HG03108 (cell line): ENCODE measurements at regions not wholly inside any gene's neighbourhood (a gene's known extent, or its start where the extent isn't known, plus 50 kb on each side); places are given as distances from the start of the nearest gene placed in this dataset.
"Not testable (repeated sequence)": the region's sequence is repeated elsewhere in the genome, so short reads cannot be mapped to it uniquely, and the experiment has no call there.

ENCODE experiments used
- ATAC-seq: cut with Tn5 transposase; IDR thresholded peaks from one replicate; pipeline ENCODE4 v1.9.1; 2021; ENCODE audit warnings: moderate library complexity; ENCODE audit not compliant: unreplicated experiment

- ATAC-seq = no peak
Observed at GRCh38 chr6:81876971-81877370, 124.5 kb upstream of the TENT5A start.

GRCh38 chr6:81875782-81876293 lies 123.4 kb upstream of the TENT5A start:
- ATAC-seq = no peak

DNA sequence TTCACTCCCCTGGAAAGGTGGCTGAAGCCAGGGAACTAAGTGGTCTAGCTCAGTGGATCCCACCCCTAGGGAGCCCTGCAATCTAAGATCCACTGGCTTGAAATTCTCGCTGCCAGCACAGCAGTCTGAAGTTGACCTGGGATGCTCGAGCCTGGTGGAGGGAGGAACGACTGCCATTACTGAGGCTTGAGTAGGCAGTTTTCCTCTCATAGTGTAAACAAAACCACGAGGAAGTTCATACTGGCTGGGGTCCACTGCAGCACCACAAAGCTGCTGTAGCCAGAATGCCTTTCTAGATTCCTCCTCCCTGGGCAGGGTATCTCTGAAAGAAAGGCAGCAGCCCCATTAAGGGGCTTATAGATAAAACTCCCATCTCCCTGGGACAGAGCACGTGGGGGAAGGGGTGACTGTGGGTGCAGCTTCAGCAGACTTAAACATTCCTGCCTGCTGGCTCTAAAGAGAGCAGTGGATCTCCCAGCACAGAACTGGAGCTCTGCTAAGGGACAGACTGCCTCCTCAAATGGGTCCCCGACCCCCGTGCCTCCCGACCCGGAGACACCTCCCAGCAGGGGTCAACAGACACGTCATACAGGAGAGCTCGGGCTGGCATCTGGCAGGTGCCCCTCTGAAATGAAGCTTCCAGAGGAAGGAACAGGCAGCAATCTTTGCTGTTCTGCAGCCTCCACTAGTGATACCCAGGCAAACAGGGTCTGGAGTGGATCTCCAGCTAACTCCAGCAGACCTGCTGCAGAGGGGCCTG lies 117.4 kb upstream of the TENT5A start:
- ATAC-seq = not testable (repeated sequence)

DNA sequence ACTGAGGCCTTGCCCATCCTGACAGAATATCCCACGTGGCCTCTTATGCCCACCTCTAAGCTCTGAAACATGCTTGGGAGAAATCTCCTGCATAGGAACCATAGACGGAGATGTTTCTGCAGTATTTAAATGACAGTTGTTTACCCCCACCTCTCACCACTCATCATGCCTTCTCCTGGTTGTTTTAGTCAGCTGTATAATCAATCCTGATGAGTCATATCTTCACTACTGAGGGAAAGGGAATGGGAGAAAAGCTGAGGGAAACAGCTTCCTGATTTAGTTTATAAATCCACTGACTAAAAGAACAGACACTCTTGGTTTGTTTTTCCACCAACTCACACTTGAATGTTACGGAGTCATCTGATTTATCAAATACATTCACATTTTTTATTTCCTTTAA lies 113.2 kb upstream of the TENT5A start:
- ATAC-seq = no peak

DNA sequence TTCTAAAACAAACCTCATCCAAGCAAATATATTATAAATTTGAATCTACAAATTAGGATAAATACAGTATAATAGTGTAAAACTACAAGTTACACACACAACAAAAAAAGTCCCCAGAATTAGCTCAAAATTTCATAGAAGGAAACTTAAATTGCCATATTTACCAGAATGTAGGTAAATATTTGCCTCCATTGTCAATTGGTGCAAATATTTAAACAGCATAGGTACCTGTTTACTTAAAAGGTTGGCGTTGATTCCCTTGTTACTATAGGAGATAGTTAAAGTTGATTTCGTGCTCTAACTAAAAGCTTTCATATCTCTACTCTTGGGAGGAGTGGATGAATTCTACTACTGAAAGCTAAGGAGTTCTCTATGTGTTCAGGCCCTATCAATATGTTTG lies 111.6 kb upstream of the TENT5A start:
- ATAC-seq = no peak

DNA sequence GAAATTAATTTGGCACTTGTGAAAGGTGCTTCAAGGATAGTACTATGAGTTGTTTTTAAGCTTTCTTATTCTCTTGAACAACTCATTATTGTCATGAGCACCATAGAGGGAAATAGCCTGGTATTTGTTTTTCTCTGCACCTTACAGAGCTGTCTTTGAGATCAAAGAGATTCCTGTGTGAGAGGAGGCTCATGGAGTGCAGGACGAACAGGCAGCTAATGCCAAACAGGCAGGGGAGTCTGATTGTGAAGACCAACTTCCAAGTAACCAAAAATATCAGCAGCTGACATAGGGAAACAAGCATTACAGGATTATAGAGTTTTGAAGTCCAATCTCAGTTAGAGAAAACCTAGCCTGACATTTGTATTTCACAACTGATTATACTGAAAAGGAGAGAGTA lies 110.6 kb upstream of the TENT5A start:
- no peak for ATAC-seq

- no peak for ATAC-seq
Observed at GRCh38 chr6:81861281-81861680, 108.8 kb upstream of the TENT5A start.

- no peak for ATAC-seq
Observed at GRCh38 chr6:81859884-81860283, 107.4 kb upstream of the TENT5A start.

- no peak for ATAC-seq
Observed at GRCh38 chr6:81857812-81858211, 105.3 kb upstream of the TENT5A start.

DNA sequence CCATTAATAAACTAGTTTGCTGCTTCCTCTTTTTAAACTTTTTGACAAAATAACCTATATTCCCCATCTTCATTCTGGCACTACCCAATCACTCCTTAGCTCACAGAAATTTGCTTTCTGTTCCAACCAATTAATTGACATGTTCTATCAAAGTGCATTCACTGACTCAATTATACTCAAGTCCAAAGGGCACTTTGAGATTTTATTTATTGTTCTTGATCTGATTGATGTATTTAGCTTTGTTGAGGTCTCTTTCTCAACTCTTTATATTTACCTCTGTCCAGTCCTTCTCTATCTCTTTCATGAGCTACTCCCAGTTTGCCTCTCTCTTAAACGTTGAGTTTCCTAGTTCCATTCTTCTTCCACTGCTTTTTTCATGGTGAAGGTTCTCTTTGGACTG lies 104.4 kb upstream of the TENT5A start:
- ATAC-seq = no peak

DNA sequence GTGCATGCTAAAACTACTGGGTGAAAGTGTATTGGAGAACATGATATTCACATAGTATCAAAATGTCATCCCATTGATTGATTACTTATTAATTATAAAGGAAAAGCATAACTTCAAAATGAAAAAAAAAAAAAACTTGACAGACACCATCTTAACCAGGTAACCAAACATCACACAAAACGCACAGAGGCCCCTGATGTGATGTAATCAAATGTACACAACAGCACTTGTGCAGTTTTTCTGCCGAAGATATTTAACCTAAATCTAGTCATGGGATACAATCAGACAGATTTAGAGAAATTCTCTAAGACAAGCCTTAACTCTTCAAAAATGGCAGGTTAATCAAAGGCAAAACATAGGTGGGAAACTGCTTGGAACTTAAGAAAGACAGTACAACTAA lies 102.0 kb upstream of the TENT5A start:
- ATAC-seq = no peak

DNA sequence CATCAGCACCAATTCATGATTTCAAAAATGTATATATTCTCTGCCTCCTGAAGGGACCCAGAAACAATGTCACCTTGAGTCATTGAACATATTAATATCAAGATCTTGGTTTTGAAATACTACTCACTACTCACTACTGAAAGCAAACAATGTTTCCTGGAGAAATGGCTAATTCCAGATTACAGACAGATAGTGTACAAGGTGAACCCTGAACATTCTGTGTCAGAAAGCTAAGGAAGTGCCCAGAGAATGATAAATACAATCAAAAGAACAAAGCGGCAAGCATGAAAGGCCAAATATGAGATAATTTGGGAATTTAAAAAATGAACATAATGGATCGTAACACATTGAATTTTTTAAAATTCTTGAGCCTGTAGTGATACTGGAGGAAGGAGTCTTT lies 101.5 kb upstream of the TENT5A start:
- no peak for ATAC-seq

DNA sequence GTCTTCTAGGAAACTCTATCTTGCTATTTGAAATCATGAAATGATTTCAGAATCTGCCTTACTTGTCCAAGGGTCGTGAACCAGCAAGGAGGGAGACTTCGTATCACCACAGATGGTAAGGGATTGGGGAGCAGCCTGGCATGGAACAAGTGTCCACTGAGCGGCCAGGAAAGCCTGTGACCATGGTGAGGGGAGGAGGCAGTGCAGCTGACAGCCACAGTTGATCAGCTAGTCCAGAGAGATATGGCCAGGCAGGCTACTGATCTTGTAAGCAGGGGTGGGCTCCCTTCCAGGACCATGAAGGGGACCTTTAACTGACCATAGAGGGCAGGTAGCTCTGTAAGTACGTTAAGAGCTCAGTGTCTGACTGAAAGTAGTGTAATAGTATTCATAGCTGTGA lies 96.8 kb upstream of the TENT5A start:
- ATAC-seq = no peak

DNA sequence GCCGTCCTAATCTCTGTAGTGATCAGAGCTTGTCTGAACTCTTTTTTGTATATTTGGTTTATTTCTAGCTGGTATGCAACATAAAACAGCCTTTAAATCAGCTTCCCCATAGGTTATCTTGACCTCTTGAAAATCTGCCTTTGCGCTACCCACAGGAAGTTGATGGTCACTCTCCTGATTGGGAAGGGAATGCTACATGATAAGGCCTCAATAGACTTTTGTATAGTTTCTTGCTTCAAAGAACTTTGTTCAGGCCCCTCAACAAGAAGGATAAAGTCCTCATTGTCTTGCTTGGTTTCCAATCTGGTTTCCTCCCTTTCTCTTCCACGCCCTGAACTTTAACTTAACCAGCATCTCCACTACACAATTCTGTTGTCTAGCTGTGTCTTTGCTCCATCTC lies 95.4 kb upstream of the TENT5A start:
- no peak for ATAC-seq

GRCh38 chr6:81844686-81845085 lies 92.2 kb upstream of the TENT5A start:
- no peak for ATAC-seq

DNA sequence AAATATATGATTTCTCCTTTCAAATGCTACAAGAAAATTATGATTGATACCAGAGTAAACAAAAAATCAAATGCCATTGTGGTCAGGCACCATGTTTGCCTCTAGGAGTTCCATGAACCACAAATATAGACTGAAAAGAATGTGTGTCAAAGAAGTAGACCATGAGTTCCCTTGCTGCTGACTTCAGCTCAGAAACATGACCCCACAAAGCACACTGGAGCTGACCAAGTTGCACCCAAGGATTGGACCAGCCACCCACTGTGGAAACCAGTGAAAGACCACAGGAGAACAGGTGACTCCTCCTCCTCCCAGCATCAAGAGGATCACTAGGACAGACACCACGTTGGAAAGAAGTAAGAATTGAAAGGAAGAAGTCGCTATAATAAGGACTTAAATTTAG lies 90.8 kb upstream of the TENT5A start:
- no peak for ATAC-seq

DNA sequence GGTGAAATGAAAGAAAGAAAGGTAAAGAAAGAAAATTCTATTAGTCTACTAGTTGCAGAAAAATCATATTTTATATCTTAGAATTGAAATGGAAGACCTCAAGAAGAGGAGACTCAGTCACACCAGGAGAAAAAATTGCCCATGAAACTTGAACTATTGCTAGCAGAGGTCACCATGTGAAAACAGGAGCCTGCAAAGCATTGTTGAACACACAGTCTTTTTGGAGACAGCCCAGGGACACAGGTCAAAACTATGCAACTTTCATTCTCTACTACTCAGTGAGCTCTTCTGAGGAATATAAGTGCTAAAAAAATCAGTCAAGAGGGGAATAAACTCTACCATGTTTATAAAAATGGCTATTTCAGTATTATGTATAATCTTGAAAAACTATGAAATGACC lies 89.8 kb upstream of the TENT5A start:
- no peak for ATAC-seq

DNA sequence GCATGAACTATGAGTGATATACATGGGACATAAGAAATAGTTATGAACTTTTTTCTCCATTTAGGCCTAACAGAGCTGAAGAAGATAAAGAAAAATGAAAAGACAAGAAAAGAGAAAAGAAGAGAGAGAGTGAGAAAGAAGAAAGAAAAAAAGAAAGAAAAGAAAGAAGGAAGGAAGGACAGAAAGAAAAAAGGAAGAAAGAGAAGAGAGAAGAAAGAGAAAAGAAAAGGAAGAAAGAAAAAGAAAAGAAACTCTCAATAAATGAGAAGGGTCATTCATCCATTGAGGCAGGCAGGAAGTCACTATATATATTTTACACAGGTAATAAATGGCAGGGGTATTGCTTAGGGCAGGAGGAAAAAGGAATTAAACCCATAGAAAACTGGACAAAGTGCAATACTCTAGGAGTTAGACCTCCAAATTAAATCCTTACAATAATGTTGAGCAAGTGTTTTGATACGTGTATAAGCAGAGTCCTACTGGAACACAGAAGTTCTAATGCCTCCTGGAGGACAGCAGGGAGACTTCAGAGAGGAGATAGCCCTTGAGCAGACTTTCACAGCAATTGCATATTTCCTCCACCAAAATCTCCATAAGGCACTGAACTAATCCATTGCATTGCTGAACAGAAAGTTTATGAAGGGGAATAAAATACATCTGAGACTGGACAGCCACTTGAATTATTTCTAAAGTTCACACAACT lies 86.4 kb upstream of the TENT5A start:
- ATAC-seq = no peak

DNA sequence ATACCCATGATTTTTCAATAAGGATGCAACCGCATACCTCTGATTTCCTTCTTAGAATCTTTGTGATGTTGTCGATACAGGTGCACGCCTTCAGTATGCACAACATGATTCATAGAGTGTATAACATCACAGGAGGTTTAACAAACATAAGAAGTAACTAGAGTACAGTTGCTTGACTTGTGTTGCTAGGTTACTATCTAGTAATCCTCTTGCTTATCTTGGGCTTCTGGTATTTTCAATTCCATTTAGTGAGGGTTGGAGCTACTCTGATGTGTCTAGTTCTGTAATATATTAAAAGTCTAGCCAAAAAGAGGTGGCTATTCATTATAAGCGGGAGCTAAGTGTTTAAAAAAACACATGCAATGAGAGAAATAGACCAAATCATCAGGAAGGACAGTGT lies 85.5 kb upstream of the TENT5A start:
- no peak for ATAC-seq

DNA sequence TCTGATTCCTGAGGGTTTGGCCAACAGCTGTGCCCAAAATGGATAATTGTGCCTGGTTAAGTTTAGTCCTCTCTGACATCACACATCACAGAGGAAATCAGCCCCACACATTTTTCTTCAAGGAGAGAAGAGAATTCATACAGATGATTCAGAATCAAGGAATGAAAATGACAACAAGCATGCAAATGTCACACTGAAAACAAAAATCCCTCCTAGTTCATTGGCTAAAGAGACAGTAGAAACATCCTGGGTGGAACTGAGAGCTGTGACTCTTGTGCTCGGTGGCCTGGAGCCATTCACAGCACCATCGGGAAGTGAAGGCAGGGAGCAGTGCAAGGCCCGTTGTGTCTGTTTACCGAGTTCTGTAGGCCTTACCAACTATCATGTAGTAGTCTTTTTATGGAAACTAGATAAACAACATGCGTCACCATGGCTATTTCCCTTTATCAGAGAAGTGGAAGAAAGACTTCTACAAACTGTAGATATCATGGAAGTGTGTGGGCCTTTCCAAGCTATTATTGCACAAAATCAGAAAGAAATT lies 81.7 kb upstream of the TENT5A start:
- no peak for ATAC-seq

GRCh38 chr6:81832304-81832703 lies 79.8 kb upstream of the TENT5A start:
- ATAC-seq = no peak

DNA sequence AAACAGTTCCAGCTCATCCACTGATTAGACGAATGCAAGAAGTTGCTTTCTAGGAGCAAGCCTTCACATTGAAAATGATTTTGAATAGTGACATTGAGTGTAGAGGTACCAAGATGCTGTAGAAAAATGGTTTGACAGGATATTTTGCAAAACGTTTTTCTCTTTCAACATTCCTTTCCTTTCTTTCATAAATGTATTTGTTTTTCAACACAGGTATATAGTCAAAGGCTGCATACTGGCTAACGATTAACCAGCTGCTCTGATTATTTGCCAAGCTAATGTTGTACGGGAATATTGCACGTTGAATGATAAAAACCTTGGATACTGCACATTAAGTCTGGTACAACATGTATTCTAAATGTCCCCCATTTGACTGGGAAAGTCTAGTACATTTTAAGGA lies 78.8 kb upstream of the TENT5A start:
- no peak for ATAC-seq
